DOHH2 (cell line): ENCODE measurements at regions not wholly inside any gene's neighbourhood (a gene's known extent, or its start where the extent isn't known, plus 50 kb on each side); places are given as distances from the start of the nearest gene placed in this dataset.

Experiments
- H3F3A ChIP-seq: fragments of 200-600 bp; sonication (generic), shearing (Covaris generic); 2 replicates; pipeline ENCODE4 v1.6.0; 2016; ENCODE audit warnings: antibody characterized with exemption, mild to moderate bottlenecking; ENCODE audit not compliant: control insufficient read depth, insufficient read depth
- H3K27ac ChIP-seq: fragments of 200-600 bp; sonication (generic); 2 replicates; pipeline ENCODE4 v1.5.1; 2014; ENCODE audit warnings: low read depth, mild to moderate bottlenecking, low read length, moderate library complexity
- H3K27me3 ChIP-seq: fragments of 200-600 bp; sonication (generic); 2 replicates; pipeline ENCODE4 v1.6.1; 2014; ENCODE audit warnings: mild to moderate bottlenecking, low read length, mixed read lengths; ENCODE audit not compliant: control insufficient read depth
- H3K36me3 ChIP-seq: fragments of 200-600 bp; sonication (generic); 2 replicates; pipeline ENCODE4 v1.6.1; 2014; ENCODE audit warnings: mild to moderate bottlenecking, low read length, moderate library complexity, mixed read lengths; ENCODE audit not compliant: control insufficient read depth
- H3K4me1 ChIP-seq: fragments of 200-600 bp; sonication (generic); 2 replicates; pipeline ENCODE4 v1.6.1; 2014; ENCODE audit warnings: mild to moderate bottlenecking, low read length, mixed read lengths; ENCODE audit not compliant: control insufficient read depth
- H3K4me2 ChIP-seq: fragments of 200-600 bp; sonication (generic); 2 replicates; pipeline ENCODE4 v1.6.0; 2014; ENCODE audit warnings: mild to moderate bottlenecking, low read length, moderate library complexity
- H3K4me3 ChIP-seq: fragments of 200-600 bp; sonication (generic); 2 replicates; pipeline ENCODE4 v1.5.1; 2014; ENCODE audit warnings: mild to moderate bottlenecking, low read length, mixed read lengths
- H3K79me2 ChIP-seq: fragments of 200-600 bp; sonication (generic); 2 replicates; pipeline ENCODE4 v1.6.1; 2014; ENCODE audit warnings: mild to moderate bottlenecking, low read length, mixed read lengths; ENCODE audit not compliant: control insufficient read depth
- H3K9me2 ChIP-seq: fragments of 200-600 bp; sonication (generic); replicated peaks from 2 replicates; pipeline ENCODE4 v1.6.1; 2014; ENCODE audit warnings: mild to moderate bottlenecking, low read length, mixed read lengths; ENCODE audit not compliant: control insufficient read depth
- H3K9me3 ChIP-seq: fragments of 200-600 bp; sonication (generic); 2 replicates; pipeline ENCODE4 v1.6.1; 2014; ENCODE audit warnings: antibody characterized with exemption, low read length, mixed read lengths; ENCODE audit not compliant: control insufficient read depth, insufficient read depth
- H4K20me1 ChIP-seq: fragments of 200-600 bp; sonication (generic); 2 replicates; pipeline ENCODE4 v1.6.0; 2014; ENCODE audit warnings: low read depth, mild to moderate bottlenecking, antibody characterized with exemption, low read length, moderate library complexity; ENCODE audit not compliant: control insufficient read depth, insufficient read depth
- EZH2phosphoT487 ChIP-seq: fragments of 200-600 bp; sonication (generic); IDR thresholded peaks from 2 replicates; pipeline ENCODE4 v1.6.1; 2017; ENCODE audit warnings: borderline replicate concordance, mild to moderate bottlenecking, antibody characterized with exemption, low read length, moderate library complexity, mixed read lengths
- TF ChIP-seq, protein P1 (sequence below): fragments of 200-600 bp; sonication (generic); IDR thresholded peaks from one replicate; pipeline ENCODE4 v1.5.1; 2014; ENCODE audit warnings: antibody characterized with exemption, mild to moderate bottlenecking, low read depth, low read length; ENCODE audit not compliant: poor library complexity, severe bottlenecking

- H3K27ac ChIP-seq: no peak overlapping the region
- H3K27me3 ChIP-seq: no peaks in the 10 kb centered on the region
- H3K4me3 ChIP-seq: no peak overlapping the region
- TF ChIP-seq EZH2phosphoT487: no peak
- TF ChIP-seq, protein P1, sequence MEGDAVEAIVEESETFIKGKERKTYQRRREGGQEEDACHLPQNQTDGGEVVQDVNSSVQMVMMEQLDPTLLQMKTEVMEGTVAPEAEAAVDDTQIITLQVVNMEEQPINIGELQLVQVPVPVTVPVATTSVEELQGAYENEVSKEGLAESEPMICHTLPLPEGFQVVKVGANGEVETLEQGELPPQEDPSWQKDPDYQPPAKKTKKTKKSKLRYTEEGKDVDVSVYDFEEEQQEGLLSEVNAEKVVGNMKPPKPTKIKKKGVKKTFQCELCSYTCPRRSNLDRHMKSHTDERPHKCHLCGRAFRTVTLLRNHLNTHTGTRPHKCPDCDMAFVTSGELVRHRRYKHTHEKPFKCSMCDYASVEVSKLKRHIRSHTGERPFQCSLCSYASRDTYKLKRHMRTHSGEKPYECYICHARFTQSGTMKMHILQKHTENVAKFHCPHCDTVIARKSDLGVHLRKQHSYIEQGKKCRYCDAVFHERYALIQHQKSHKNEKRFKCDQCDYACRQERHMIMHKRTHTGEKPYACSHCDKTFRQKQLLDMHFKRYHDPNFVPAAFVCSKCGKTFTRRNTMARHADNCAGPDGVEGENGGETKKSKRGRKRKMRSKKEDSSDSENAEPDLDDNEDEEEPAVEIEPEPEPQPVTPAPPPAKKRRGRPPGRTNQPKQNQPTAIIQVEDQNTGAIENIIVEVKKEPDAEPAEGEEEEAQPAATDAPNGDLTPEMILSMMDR: peak; percentile 48
- H3K79me2 ChIP-seq: no peaks in the 10 kb centered on the region
- no peak overlapping the region for H3K4me2 ChIP-seq
- H3K36me3 ChIP-seq: no peaks in the 10 kb centered on the region
- no peaks in the 10 kb centered on the region for H3F3A ChIP-seq
- no peaks in the 10 kb centered on the region for H3K4me1 ChIP-seq
- no peaks in the 10 kb centered on the region for H3K9me2 ChIP-seq
- H4K20me1 ChIP-seq: no peaks in the 10 kb centered on the region
- H3K9me3 ChIP-seq: no peaks in the 10 kb centered on the region; the same call in 1 of the 2 replicates
Observed at GRCh38 chr17:13306310-13306962, 288.6 kb upstream of the ELAC2 start.

- Histone ChIP-seq H3K9me2 (no peaks in the 10 kb centered on the region), H3K4me1 (no peaks in the 10 kb centered on the region), H3K79me2 (no peaks in the 10 kb centered on the region), H3K4me3 (no peak overlapping the region), H3K27ac (no peak overlapping the region), H3K27me3 (no peaks in the 10 kb centered on the region), H3K4me2 (no peak overlapping the region), H3F3A (no peaks in the 10 kb centered on the region), H3K9me3 (no peaks in the 10 kb centered on the region; the same call in 1 of the 2 replicates), H3K36me3 (no peaks in the 10 kb centered on the region), H4K20me1 (no peaks in the 10 kb centered on the region)
- TF ChIP-seq, protein P1: no peak
- TF ChIP-seq EZH2phosphoT487: no peak
Observed at GRCh38 chr17:13302983-13303382, 285.2 kb upstream of the ELAC2 start.

- H3K27ac ChIP-seq: no peak overlapping the region
- H3F3A ChIP-seq: no peaks in the 10 kb centered on the region
- no peaks in the 10 kb centered on the region for H3K27me3 ChIP-seq
- H3K79me2 ChIP-seq: no peaks in the 10 kb centered on the region
- H3K9me3 ChIP-seq: no peaks in the 10 kb centered on the region; the same call in 1 of the 2 replicates
- no peak overlapping the region for H3K4me3 ChIP-seq
- TF ChIP-seq, protein P1: no peak
- no peak for TF ChIP-seq EZH2phosphoT487
- no peak overlapping the region for H3K4me2 ChIP-seq
- no peaks in the 10 kb centered on the region for H3K4me1 ChIP-seq
- no peaks in the 10 kb centered on the region for H3K36me3 ChIP-seq
- no peaks in the 10 kb centered on the region for H4K20me1 ChIP-seq
- H3K9me2 ChIP-seq: no peaks in the 10 kb centered on the region
Observed at GRCh38 chr17:13302419-13302818, 284.6 kb upstream of the ELAC2 start.
